GM18505 (cell line): ENCODE measurements at regions not wholly inside any gene's neighbourhood (a gene's known extent, or its start where the extent isn't known, plus 50 kb on each side); places are given as distances from the start of the nearest gene placed in this dataset.

Source experiments
- ATAC-seq: cut with Tn5 transposase; IDR thresholded peaks from one replicate; pipeline ENCODE4 v1.9.1; 2021; ENCODE audit not compliant: unreplicated experiment
- POLR2A ChIP-seq: IDR thresholded peaks from 4 replicates; pipeline ENCODE4 v1.6.1; 2011; ENCODE audit warnings: borderline replicate concordance; ENCODE audit not compliant: insufficient read depth, insufficient read length; ENCODE audit errors: extremely low read depth

DNA sequence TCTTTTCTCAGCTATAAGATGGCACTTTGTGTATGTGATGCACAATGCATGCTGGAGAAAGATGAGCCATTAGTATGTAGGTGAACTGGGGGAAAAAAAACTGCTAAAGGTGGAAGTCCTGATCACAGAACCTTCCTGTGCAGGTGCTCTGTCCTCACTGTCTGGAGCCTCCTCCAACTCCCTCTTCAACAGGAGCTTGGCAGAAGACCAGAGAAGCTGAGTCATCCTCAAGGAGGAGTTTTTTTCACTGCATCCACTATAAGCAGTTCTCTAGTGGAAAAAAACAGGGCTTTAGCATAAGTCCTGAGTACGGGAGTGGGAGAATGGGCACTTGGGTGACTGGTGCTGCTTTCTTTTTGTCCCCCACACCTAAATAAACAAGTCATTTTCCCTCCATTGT, 168.4 kb upstream of the CADPS start:
- ATAC-seq: no peak
- TF ChIP-seq POLR2A: no peak

DNA sequence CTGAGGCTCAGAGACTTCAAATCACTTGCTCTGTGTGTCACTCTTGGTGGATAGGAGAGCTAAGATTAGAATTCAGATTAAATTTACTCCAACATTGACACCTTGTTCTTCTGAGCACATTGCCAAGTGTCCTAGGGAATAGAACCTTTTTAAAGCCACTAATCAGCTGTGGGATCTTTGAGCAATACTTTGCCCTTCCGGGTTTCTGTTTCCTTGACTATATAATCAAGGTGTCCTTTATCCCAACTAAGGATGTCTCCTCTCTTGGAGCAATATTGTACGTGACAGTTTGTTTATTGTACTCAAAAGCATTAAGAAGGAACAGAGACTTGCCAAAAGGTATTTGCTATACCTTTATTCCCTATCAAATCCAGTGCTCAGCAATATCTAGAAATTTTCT, 170.9 kb upstream of the CADPS start:
- TF ChIP-seq POLR2A: no peak
- no peak for ATAC-seq

DNA sequence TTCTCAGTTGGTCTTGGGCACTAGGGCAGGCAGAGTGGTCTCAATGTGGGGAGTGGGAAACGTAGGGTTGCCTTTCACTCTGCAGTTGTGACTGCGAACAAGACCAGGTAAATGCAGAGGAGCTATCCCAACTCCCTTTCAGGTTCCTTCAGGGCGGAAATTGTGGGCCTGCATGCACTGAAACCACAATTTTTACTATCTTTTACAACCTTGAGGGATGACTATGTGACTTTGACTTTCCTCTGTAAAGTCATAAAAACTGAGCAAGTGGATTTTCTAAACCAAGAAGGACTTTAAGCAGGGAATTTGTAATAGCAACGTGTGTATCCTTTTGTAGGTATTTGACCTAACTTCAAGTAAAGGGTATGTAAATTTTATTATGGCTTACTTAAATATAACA, 171.4 kb upstream of the CADPS start:
- no peak for ATAC-seq
- TF ChIP-seq POLR2A: no peak

- TF ChIP-seq POLR2A: no peak
- no peak for ATAC-seq
Observed at GRCh38 chr3:63047068-63047467, 171.9 kb upstream of the CADPS start.

DNA sequence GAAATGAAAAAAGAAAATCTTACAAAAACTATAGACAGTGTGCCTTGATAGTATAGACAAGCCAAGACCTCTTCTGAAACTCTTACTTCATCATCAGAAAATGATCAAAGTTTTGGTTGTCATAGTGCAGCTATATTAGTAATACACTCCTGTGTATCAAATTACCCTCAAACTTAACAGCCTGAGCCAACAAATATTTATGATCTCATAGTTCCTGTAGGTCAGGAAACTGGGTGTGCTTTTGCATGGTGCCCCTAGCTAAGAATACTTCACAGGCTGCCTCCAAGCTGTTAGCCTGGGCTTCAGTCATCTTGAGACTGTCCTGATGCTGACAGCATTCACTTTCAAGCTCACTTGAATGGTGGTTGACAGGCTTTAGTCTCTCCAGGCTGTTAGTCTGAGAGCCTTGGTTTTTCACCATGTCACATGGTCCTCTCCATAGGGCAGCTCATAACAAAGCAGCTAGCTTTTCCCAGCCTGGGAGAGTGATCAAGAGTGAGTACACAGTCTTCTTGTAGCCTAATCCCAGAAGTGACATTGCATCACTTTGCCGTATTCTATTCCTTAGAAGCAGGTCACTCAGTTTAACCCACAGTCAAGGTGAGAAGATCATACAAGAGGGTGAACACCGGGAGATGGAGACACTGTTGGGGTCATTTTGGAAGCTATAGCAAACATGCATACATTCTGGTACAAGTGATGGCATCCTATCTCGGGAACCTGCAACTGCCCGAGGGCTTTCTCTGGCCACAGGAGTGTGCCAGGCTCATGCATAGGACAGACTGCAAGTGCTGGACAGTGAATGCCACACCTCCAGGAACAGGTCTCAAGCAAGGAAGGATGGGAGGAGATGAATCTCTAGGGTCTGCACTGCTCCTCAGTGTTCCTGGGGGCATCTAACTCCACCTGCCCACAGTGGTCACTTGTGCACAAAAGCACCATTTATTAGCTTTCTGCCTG, 173.4 kb upstream of the CADPS start:
- no peak for TF ChIP-seq POLR2A
- no peak for ATAC-seq

GRCh38 chr3:63050548-63051177, 175.4 kb upstream of the CADPS start:
- TF ChIP-seq POLR2A: no peak
- no peak for ATAC-seq

DNA sequence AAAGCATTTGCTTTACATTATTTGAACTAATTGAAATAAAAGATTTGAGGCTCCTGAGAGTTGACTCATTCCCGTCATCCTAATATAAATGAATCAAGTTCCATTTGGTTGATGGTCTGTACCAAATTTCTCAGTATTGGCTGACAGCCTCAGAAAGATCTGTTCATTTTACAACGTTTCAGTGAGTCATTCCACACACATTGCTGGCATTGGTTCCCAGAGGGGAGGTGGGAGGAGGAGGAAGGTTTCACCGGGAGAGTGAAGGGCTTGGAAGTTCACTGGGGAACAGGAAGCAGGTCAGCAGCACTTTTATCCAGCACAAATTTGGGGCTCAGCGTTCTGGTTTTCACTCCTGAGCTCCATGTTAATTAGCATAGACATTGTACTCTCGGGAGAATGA, 176.7 kb upstream of the CADPS start:
- no peak for TF ChIP-seq POLR2A
- no peak for ATAC-seq

DNA sequence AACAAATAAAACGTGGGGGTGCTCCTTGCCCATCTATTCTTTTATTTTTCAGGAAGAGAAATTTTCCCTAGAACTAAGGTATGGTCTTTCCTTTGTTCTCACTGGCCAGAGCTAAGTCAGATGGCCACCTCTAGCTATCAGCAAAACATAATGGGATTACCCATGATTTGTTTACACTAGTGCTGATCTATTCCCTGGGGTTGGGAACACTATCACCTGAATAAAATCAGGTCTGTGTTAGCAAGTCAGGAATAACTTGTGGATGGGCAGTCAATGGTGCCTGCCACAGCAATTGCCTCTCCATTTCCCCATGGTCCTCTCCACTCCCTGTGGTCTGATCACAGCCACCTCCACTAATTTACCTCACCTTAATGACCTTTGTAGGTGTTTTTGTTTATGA, 181.7 kb upstream of the CADPS start:
- no peak for ATAC-seq
- no peak for TF ChIP-seq POLR2A

GRCh38 chr3:63060412-63060811, 185.2 kb upstream of the CADPS start:
- TF ChIP-seq POLR2A: no peak
- no peak for ATAC-seq

DNA sequence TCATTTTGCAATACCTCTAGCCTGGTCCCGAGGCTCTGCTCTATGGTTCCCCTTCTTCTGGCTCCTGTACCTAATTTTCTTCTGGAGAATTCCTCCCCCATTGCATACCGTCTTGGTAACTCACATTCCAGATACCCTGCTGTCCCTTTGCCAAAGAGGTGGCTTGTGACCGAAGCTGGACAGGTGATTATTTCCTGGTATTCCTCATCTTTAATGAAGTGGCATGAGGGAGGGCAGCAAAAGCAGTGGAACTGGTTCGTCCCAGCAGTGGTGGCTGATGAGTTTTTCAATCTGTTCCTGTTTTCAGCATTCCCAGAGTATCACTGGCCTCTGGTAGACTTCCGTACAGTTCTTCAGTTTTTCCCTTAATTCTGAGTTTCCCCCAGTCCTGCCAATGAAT, 186.2 kb upstream of the CADPS start:
- ATAC-seq: no peak
- TF ChIP-seq POLR2A: no peak

- no peak for TF ChIP-seq POLR2A
- no peak for ATAC-seq
Observed at GRCh38 chr3:63064209-63064755, 189.1 kb upstream of the CADPS start.

DNA sequence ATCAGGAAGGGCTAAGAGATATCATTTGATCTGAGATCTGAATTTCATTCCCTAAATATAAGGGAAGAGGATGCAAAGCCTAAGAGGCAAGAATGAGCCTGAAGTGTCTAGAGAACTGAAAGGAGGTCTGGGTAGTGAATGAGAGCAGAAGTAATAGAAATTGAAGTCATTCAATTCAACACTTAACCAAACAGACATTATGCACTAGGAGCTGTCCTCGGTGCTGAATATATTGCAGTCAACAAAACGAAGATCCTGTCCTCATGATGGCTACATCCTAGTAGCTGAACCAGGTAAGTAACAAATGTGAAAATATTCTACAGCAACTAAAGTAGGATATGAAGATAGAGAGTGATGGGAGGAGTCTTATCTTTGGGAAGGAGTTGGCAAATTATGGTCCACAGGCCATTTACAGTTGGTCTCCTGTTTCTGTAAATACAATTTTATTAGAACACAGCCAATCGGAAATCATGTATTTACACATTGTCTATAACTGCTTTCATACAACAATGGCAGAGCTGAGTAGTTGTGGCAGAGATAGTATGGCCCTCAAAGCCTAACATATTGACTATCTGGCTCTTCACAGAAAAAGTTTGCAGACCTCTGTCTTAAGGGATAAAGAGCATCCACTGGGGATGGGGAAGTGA, 192.9 kb upstream of the CADPS start:
- no peak for TF ChIP-seq POLR2A

GRCh38 chr3:63069806-63070475, 194.7 kb upstream of the CADPS start:
- no peak for TF ChIP-seq POLR2A
- no peak for ATAC-seq

More for the DNA sequence above, 192.9 kb upstream of the CADPS start:
- ATAC-seq: no peak
